CD4-positive, alpha-beta T cell (primary cell): ENCODE measurements at regions not wholly inside any gene's neighbourhood (a gene's known extent, or its start where the extent isn't known, plus 50 kb on each side); places are given as distances from the start of the nearest gene placed in this dataset.

Experiments
- ATAC-seq: fragments of 200-7000 bp; cut with Tn5 transposase; one replicate; pipeline ENCODE4 v1.10.0; 2022; ENCODE audit warnings: mild to moderate bottlenecking; ENCODE audit not compliant: poor library complexity
- CTCF ChIA-PET: fragments of 350-600 bp; sonication (Branson Sonifier 250); formaldehyde crosslinking; loops from one replicate; lab custom pipeline; 2021; ENCODE audit warnings: antibody characterized with exemption, inconsistent platforms; lab: Charles Lee
- POLR2A ChIA-PET: fragments of 350-600 bp; sonication (Branson Sonifier 250); formaldehyde crosslinking; loops from one replicate; lab custom pipeline; 2021; ENCODE audit warnings: antibody characterized with exemption, inconsistent platforms; lab: Charles Lee
- DNase-seq, 14 experiments: peaks; one replicate each; pipeline ENCODE4 v3.0.0-alpha.2; 2013 to 2020; ENCODE audit warnings: mixed read lengths in 2 of 14
- H3K27ac ChIP-seq, 2 donors: one replicate each; pipeline versions ENCODE4 v1.5.1 to v1.7.0; 2013; ENCODE audit warnings: low read length in 2 of 2, low read depth in 1 of 2, mild to moderate bottlenecking in 1 of 2
- H3K27me3 ChIP-seq, 2 experiments: 1 replicate in 1 of 2; 2 replicates in 1 of 2; pipeline versions ENCODE4 v1.6.1 to v1.7.0; 2013; ENCODE audit warnings: low read length in 2 of 2, control low read depth in 1 of 2, mild to moderate bottlenecking in 1 of 2, moderate library complexity in 1 of 2; ENCODE audit not compliant: insufficient read depth in 2 of 2, control insufficient read depth in 1 of 2
- H3K36me3 ChIP-seq: one replicate; pipeline ENCODE4 v1.6.1; 2013; ENCODE audit warnings: low read length, control low read depth; ENCODE audit not compliant: insufficient read depth
- H3K4me1 ChIP-seq: one replicate; pipeline ENCODE4 v1.6.1; 2013; ENCODE audit warnings: low read length, control low read depth; ENCODE audit not compliant: insufficient read depth
- H3K4me3 ChIP-seq: one replicate; pipeline ENCODE4 v1.5.1; 2013; ENCODE audit warnings: mild to moderate bottlenecking, low read length, moderate library complexity
- H3K9me3 ChIP-seq, 2 experiments: 1 replicate in 1 of 2; 2 replicates in 1 of 2; pipeline versions ENCODE4 v1.6.1 to v1.7.0; 2013; ENCODE audit warnings: low read length in 2 of 2, mild to moderate bottlenecking in 2 of 2, control low read depth in 1 of 2, moderate library complexity in 1 of 2; ENCODE audit not compliant: control insufficient read depth in 1 of 2, insufficient read depth in 1 of 2
- H3K27ac Mint-ChIP-seq: one replicate; pipeline ENCODE4 v1.8.0; 2020; ENCODE audit warnings: mixed read lengths
- H3K27me3 Mint-ChIP-seq: one replicate; pipeline ENCODE4 v1.8.0; 2021; ENCODE audit warnings: mixed read lengths
- H3K36me3 Mint-ChIP-seq: one replicate; pipeline ENCODE4 v1.8.0; 2021; ENCODE audit warnings: low read depth, mixed read lengths
- H3K4me1 Mint-ChIP-seq: one replicate; pipeline ENCODE4 v1.8.0; 2021; ENCODE audit warnings: low read depth, mixed read lengths
- H3K4me3 Mint-ChIP-seq: one replicate; pipeline ENCODE4 v1.8.0; 2020; ENCODE audit warnings: mild to moderate bottlenecking, mixed read lengths
- H3K9me3 Mint-ChIP-seq: one replicate; pipeline ENCODE4 v1.8.0; 2020; ENCODE audit warnings: mixed read lengths
- CTCF ChIP-seq: fragments of 200-600 bp; IDR thresholded peaks from one replicate; pipeline ENCODE4 v1.8.0; 2022; ENCODE audit warnings: antibody characterized with exemption, mild to moderate bottlenecking
- intact Hi-C, 2 experiments: fragments of 100-400 bp; cut with DNase I in 1 of 2; cut with micrococcal nuclease in 1 of 2; formaldehyde crosslinking; loops; one replicate each; pipeline versions ENCODE4 v1.15.1 to v1.9.0; 2023 to 2025; cut with DNase I, micrococcal nuclease

GRCh38 chr5:19179571-19179970 lies 808.4 kb downstream of the CDH18 start:
- H3K36me3 ChIP-seq = no peaks in the 10 kb centered on the region
- no peak for DNase-seq
- no peak overlapping the region for H3K27ac ChIP-seq
- H3K27me3 ChIP-seq = no peaks in the 10 kb centered on the region
- no peaks in the 10 kb centered on the region for H3K4me1 Mint-ChIP-seq
- no peak overlapping the region for H3K4me3 Mint-ChIP-seq
- H3K27ac Mint-ChIP-seq = no peak overlapping the region
- peaks cover 7% of the 10 kb centered on the region for H3K9me3 Mint-ChIP-seq
- POLR2A ChIA-PET = no interaction called here
- CTCF ChIA-PET = no interaction called here
- H3K4me3 ChIP-seq = no peak overlapping the region
- TF ChIP-seq CTCF = no peak
- H3K36me3 Mint-ChIP-seq = no peaks in the 10 kb centered on the region
- intact Hi-C loops = no loop called here
- no peaks in the 10 kb centered on the region for H3K27me3 Mint-ChIP-seq
- no peak for ATAC-seq
- H3K4me1 ChIP-seq = no peaks in the 10 kb centered on the region
- H3K9me3 ChIP-seq = no peaks in the 10 kb centered on the region

GRCh38 chr5:19189176-19189575 lies 798.8 kb downstream of the CDH18 start:
- Histone ChIP-seq H3K4me1 (no peaks in the 10 kb centered on the region), H3K4me3 (no peak overlapping the region), H3K27me3 (no peaks in the 10 kb centered on the region), H3K9me3 (peaks cover 0 to 5% of the 10 kb centered on the region in 2 experiments), H3K36me3 (no peaks in the 10 kb centered on the region), H3K27ac (no peak overlapping the region)
- no peaks in the 10 kb centered on the region for H3K4me1 Mint-ChIP-seq
- H3K4me3 Mint-ChIP-seq = no peak overlapping the region
- peaks cover 18% of the 10 kb centered on the region for H3K9me3 Mint-ChIP-seq
- DNase-seq (no peak), ATAC-seq (no peak)
- CTCF ChIA-PET = no interaction called here
- POLR2A ChIA-PET = no interaction called here
- H3K36me3 Mint-ChIP-seq = no peaks in the 10 kb centered on the region
- H3K27ac Mint-ChIP-seq = no peak overlapping the region
- TF ChIP-seq CTCF = no peak
- intact Hi-C loops = no loop called here
- no peaks in the 10 kb centered on the region for H3K27me3 Mint-ChIP-seq

- ATAC-seq = no peak
- no peaks in the 10 kb centered on the region for H3K27me3 Mint-ChIP-seq
- H3K9me3 ChIP-seq = no peaks in the 10 kb centered on the region
These were observed 794.4 kb downstream of the CDH18 start for GRCh38 chr5:19193631-19194030.

More at GRCh38 chr5:19193631-19194030, 794.4 kb downstream of the CDH18 start:
- H3K27me3 ChIP-seq = no peaks in the 10 kb centered on the region
- intact Hi-C loops = no loop called here
- H3K27ac ChIP-seq = no peak overlapping the region
- Mint-ChIP-seq H3K9me3 (peaks cover 10% of the 10 kb centered on the region), H3K4me1 (no peaks in the 10 kb centered on the region), H3K4me3 (no peak overlapping the region), H3K36me3 (no peaks in the 10 kb centered on the region), H3K27ac (no peak overlapping the region)
- no peaks in the 10 kb centered on the region for H3K4me1 ChIP-seq
- ChIA-PET CTCF (no interaction called here), POLR2A (no interaction called here)
- DNase-seq = no peak
- no peaks in the 10 kb centered on the region for H3K36me3 ChIP-seq
- TF ChIP-seq CTCF = no peak
- no peak overlapping the region for H3K4me3 ChIP-seq
